ENCODE measurements at regions not wholly inside any gene's neighbourhood (a gene's known extent, or its start where the extent isn't known, plus 50 kb on each side); places are given as distances from the start of the nearest gene placed in this dataset.

DNA sequence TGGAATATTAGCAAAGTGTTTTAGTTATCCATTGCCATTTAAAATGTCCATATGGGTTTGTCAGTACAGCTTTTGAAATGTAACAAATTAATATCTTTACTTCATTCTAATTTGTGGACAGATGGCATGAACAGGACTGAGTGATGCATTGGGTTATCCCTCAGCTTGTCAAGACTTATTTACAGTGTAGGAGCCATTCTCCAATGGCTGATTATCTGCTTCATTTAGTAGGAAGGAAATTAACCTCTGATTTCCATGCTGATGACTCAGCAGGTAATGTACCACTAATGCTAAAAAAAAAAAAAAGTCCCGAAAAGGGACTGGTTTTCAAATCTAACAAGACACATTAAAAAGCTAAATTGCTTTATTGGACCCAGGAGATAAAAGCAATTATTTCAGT lies 1149.0 kb upstream of the USP15 start:
- H3K27ac ChIP-seq (replicated peaks) = no peak overlapping the region
- TF ChIP-seq SPI1 (IDR thresholded peaks at IDR 0.05; ENCODE audit: borderline replicate concordance, low read depth) (no peak), GABPA (IDR thresholded peaks at IDR 0.05; ENCODE audit: low read depth) (no peak), POLR2AphosphoS5 (IDR thresholded peaks at IDR 0.05; ENCODE audit: low read depth) (no peak)
- TF ChIP-seq, protein P1, sequence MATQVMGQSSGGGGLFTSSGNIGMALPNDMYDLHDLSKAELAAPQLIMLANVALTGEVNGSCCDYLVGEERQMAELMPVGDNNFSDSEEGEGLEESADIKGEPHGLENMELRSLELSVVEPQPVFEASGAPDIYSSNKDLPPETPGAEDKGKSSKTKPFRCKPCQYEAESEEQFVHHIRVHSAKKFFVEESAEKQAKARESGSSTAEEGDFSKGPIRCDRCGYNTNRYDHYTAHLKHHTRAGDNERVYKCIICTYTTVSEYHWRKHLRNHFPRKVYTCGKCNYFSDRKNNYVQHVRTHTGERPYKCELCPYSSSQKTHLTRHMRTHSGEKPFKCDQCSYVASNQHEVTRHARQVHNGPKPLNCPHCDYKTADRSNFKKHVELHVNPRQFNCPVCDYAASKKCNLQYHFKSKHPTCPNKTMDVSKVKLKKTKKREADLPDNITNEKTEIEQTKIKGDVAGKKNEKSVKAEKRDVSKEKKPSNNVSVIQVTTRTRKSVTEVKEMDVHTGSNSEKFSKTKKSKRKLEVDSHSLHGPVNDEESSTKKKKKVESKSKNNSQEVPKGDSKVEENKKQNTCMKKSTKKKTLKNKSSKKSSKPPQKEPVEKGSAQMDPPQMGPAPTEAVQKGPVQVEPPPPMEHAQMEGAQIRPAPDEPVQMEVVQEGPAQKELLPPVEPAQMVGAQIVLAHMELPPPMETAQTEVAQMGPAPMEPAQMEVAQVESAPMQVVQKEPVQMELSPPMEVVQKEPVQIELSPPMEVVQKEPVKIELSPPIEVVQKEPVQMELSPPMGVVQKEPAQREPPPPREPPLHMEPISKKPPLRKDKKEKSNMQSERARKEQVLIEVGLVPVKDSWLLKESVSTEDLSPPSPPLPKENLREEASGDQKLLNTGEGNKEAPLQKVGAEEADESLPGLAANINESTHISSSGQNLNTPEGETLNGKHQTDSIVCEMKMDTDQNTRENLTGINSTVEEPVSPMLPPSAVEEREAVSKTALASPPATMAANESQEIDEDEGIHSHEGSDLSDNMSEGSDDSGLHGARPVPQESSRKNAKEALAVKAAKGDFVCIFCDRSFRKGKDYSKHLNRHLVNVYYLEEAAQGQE (IDR thresholded peaks at IDR 0.05; ENCODE audit: insufficient replicate concordance, low read depth) = no peak
- TF ChIP-seq, protein P2, sequence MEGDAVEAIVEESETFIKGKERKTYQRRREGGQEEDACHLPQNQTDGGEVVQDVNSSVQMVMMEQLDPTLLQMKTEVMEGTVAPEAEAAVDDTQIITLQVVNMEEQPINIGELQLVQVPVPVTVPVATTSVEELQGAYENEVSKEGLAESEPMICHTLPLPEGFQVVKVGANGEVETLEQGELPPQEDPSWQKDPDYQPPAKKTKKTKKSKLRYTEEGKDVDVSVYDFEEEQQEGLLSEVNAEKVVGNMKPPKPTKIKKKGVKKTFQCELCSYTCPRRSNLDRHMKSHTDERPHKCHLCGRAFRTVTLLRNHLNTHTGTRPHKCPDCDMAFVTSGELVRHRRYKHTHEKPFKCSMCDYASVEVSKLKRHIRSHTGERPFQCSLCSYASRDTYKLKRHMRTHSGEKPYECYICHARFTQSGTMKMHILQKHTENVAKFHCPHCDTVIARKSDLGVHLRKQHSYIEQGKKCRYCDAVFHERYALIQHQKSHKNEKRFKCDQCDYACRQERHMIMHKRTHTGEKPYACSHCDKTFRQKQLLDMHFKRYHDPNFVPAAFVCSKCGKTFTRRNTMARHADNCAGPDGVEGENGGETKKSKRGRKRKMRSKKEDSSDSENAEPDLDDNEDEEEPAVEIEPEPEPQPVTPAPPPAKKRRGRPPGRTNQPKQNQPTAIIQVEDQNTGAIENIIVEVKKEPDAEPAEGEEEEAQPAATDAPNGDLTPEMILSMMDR (IDR thresholded peaks at IDR 0.05; ENCODE audit: insufficient read depth, low read length) = no peak
- no peaks in the 10 kb centered on the region for H3K27me3 ChIP-seq (ENCODE audit: insufficient read depth, poor library complexity, severe bottlenecking)
- no peak for DNase-seq (ENCODE audit: low read depth in 1 of 2, low spot score in 1 of 2)
- H3K4me3 ChIP-seq (replicated peaks; ENCODE audit: insufficient read depth, low read length) = no peak overlapping the region

DNA sequence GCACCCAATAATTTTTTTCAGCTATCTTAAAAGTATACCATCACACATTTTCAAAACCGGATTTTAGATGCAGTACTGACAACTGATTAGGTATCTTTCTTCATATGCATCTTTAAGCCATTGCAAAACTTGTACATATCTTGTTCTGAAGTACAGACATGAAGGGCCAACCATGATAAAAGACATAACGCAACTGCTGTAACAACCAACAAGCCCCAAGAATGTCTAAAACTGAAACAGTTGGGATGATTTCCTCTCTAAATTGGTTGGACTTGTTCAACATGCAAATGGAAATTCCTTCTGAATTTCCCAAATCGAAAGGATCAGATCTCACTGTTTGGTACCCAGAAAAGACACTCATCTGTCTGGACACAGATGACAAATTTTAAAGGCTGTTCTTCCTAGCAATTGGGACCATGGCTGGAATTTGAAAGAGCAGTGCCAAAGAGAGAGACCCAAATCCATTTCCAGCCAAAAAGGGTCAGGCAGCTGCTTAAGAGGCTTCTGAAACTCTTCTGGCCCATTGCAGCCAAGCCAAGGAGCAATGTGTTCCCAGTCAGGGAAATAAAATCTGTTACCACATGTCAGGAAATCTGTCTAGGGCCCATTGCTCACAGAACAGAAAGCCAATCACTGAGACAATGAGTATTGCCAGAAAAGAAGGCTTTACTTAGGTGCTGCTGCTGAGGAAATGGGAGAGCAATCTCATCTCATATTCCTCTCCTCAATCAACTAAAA lies 1122.4 kb upstream of the USP15 start:
- no peaks in the 10 kb centered on the region for H3K27me3 ChIP-seq (ENCODE audit: insufficient read depth, poor library complexity, severe bottlenecking)
- TF ChIP-seq POLR2AphosphoS5 (IDR thresholded peaks at IDR 0.05; ENCODE audit: low read depth) (no peak), SPI1 (IDR thresholded peaks at IDR 0.05; ENCODE audit: borderline replicate concordance, low read depth) (no peak), GABPA (IDR thresholded peaks at IDR 0.05; ENCODE audit: low read depth) (no peak)
- TF ChIP-seq, protein P2 (IDR thresholded peaks at IDR 0.05; ENCODE audit: insufficient read depth, low read length) = no peak
- TF ChIP-seq, protein P1 (IDR thresholded peaks at IDR 0.05; ENCODE audit: insufficient replicate concordance, low read depth) = no peak
- DNase-seq (ENCODE audit: low read depth in 1 of 2, low spot score in 1 of 2) = no peak
- no peak overlapping the region for H3K27ac ChIP-seq (replicated peaks)
- H3K4me3 ChIP-seq (replicated peaks; ENCODE audit: insufficient read depth, low read length) = no peak overlapping the region

DNA sequence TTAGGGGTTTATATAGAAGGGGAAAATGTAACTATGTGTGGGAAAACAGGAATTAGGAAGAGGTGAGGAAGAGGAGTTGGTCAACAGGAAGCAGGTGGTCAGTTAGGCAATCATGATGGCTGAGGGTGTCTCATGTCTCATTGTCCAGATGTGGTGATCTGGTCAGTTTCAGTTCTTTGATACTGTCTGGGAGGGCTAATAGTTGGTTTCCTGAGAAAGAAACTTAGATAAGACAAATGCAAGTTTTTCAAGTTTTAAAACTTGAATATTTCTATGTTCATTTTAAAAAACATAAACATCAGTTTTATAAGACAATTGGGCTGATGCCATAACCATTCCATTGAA lies 1121.8 kb upstream of the USP15 start:
- TF ChIP-seq, protein P2 (IDR thresholded peaks at IDR 0.05; ENCODE audit: insufficient read depth, low read length) = no peak
- TF ChIP-seq GABPA (IDR thresholded peaks at IDR 0.05; ENCODE audit: low read depth) (no peak), SPI1 (IDR thresholded peaks at IDR 0.05; ENCODE audit: borderline replicate concordance, low read depth) (no peak), POLR2AphosphoS5 (IDR thresholded peaks at IDR 0.05; ENCODE audit: low read depth) (no peak)
- TF ChIP-seq, protein P1 (IDR thresholded peaks at IDR 0.05; ENCODE audit: insufficient replicate concordance, low read depth) = no peak
- H3K4me3 ChIP-seq (replicated peaks; ENCODE audit: insufficient read depth, low read length) = no peak overlapping the region
- no peak overlapping the region for H3K27ac ChIP-seq (replicated peaks)
- no peak for DNase-seq (ENCODE audit: low read depth in 1 of 2, low spot score in 1 of 2)
- no peaks in the 10 kb centered on the region for H3K27me3 ChIP-seq (ENCODE audit: insufficient read depth, poor library complexity, severe bottlenecking)
